GM12891 (cell line): ENCODE measurements at regions not wholly inside any gene's neighbourhood (a gene's known extent, or its start where the extent isn't known, plus 50 kb on each side); places are given as distances from the start of the nearest gene placed in this dataset.

ENCODE experiments used
- PAX5 ChIP-seq: IDR thresholded peaks from 2 replicates; pipeline ENCODE4 v1.6.1; 2011; ENCODE audit warnings: low read length, moderate library complexity, mild to moderate bottlenecking; ENCODE audit not compliant: insufficient read depth, severe bottlenecking
- POLR2A ChIP-seq: IDR thresholded peaks from 2 replicates; pipeline ENCODE4 v1.6.1; 2011; ENCODE audit warnings: low read depth, low read length, control low read depth
- POLR2AphosphoS5 ChIP-seq: IDR thresholded peaks from 2 replicates; pipeline ENCODE4 v1.6.1; 2011; ENCODE audit warnings: low read depth, low read length, control low read depth
- SPI1 ChIP-seq: IDR thresholded peaks from 2 replicates; pipeline ENCODE4 v1.6.1; 2011; ENCODE audit warnings: low read depth, low read length, control low read depth
- TAF1 ChIP-seq: IDR thresholded peaks from 2 replicates; pipeline ENCODE4 v1.6.1; 2011; ENCODE audit warnings: low read depth, low read length, control low read depth

DNA sequence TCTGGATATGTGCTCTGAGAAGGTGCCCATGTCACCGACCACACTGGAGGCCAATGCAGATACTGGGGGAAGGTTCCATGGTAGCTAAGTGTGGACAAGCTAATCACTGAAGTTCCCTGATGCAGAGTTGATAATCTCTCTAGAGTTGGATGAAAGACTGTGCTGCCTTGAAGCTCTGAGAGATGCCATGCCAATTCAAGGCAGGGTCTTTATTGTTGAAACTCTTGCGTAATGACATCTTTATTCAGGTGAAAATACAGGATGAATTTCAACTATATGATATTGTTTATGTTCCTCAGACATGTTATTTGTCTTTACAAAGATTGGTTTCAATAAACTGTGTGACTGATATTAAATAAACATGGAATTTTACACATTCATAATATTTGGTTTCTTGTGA is 167.6 kb upstream of the TMEM161B start:
- TF ChIP-seq POLR2A (no peak), TAF1 (no peak), POLR2AphosphoS5 (no peak), SPI1 (no peak), PAX5 (no peak)
